ENCODE measurements at regions not wholly inside any gene's neighbourhood (a gene's known extent, or its start where the extent isn't known, plus 50 kb on each side); places are given as distances from the start of the nearest gene placed in this dataset.

GRCh38 chr2:180656455-180656847 is 324.0 kb upstream of the UBE2E3 start:
- TF ChIP-seq, protein P1, sequence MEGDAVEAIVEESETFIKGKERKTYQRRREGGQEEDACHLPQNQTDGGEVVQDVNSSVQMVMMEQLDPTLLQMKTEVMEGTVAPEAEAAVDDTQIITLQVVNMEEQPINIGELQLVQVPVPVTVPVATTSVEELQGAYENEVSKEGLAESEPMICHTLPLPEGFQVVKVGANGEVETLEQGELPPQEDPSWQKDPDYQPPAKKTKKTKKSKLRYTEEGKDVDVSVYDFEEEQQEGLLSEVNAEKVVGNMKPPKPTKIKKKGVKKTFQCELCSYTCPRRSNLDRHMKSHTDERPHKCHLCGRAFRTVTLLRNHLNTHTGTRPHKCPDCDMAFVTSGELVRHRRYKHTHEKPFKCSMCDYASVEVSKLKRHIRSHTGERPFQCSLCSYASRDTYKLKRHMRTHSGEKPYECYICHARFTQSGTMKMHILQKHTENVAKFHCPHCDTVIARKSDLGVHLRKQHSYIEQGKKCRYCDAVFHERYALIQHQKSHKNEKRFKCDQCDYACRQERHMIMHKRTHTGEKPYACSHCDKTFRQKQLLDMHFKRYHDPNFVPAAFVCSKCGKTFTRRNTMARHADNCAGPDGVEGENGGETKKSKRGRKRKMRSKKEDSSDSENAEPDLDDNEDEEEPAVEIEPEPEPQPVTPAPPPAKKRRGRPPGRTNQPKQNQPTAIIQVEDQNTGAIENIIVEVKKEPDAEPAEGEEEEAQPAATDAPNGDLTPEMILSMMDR (IDR thresholded peaks at IDR 0.05), result no peak
- DNase-seq (ENCODE audit: low spot score), result no peak
- Mint-ChIP-seq H3K27me3 (ENCODE audit: low read depth) (no peaks in the 10 kb centered on the region), H3K36me3 (ENCODE audit: low read depth) (no peaks in the 10 kb centered on the region), H3K4me3 (ENCODE audit: unreplicated experiment) (no peak overlapping the region), H3K4me1 (ENCODE audit: low read depth) (peaks cover 4% of the 10 kb centered on the region), H3K27ac (ENCODE audit: unreplicated experiment) (no peak overlapping the region), H3K9me3 (ENCODE audit: low read depth) (no peaks in the 10 kb centered on the region)

DNA sequence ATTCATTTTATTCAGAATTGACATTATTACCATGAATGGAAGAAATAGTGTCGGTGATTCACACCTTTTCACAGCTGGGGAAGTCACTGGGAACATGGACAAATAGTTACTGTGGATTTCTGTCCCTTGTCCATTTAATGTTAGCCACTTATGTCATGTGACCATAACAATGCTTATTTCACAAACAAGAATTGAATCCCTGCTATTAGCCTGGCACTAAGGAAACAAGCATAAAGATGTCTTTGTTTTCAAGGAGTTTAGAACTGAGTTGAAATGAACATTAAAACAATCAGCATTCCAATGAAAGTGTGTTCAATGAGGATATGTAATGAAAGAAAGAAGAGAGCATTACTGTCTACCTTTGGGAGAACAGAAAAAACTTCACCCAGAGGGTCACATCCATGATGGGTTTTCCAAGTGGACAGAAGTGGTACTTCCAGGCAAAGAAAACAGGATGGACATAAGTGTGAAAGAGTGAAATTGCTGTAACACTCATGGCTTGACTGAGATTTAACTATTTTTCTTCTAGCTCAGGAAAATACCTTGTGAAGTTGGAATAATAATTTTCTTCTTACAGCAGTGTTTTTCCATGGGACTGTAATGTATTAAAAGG is 324.5 kb upstream of the UBE2E3 start:
- H3K27ac Mint-ChIP-seq (ENCODE audit: unreplicated experiment), result no peak overlapping the region
- no peaks in the 10 kb centered on the region for H3K9me3 Mint-ChIP-seq (ENCODE audit: low read depth)
- H3K4me1 Mint-ChIP-seq (ENCODE audit: low read depth), result peaks cover 4% of the 10 kb centered on the region
- TF ChIP-seq, protein P1 (IDR thresholded peaks at IDR 0.05), result peak; percentile 40
- H3K4me3 Mint-ChIP-seq (ENCODE audit: unreplicated experiment), result no peak overlapping the region
- DNase-seq (ENCODE audit: low spot score), result no peak
- no peaks in the 10 kb centered on the region for H3K36me3 Mint-ChIP-seq (ENCODE audit: low read depth)
- H3K27me3 Mint-ChIP-seq (ENCODE audit: low read depth), result no peaks in the 10 kb centered on the region

GRCh38 chr2:180655393-180655792 is 325.0 kb upstream of the UBE2E3 start:
- Mint-ChIP-seq H3K27ac (ENCODE audit: unreplicated experiment) (no peak overlapping the region), H3K36me3 (ENCODE audit: low read depth) (no peaks in the 10 kb centered on the region), H3K9me3 (ENCODE audit: low read depth) (no peaks in the 10 kb centered on the region), H3K4me3 (ENCODE audit: unreplicated experiment) (no peak overlapping the region), H3K4me1 (ENCODE audit: low read depth) (peaks cover 4% of the 10 kb centered on the region), H3K27me3 (ENCODE audit: low read depth) (no peaks in the 10 kb centered on the region)
- DNase-seq (ENCODE audit: low spot score), result no peak
- TF ChIP-seq, protein P1 (IDR thresholded peaks at IDR 0.05), result no peak

- H3K27me3 Mint-ChIP-seq (ENCODE audit: low read depth), result no peaks in the 10 kb centered on the region
- TF ChIP-seq, protein P1 (IDR thresholded peaks at IDR 0.05), result no peak
- no peaks in the 10 kb centered on the region for H3K9me3 Mint-ChIP-seq (ENCODE audit: low read depth)
- H3K36me3 Mint-ChIP-seq (ENCODE audit: low read depth), result no peaks in the 10 kb centered on the region
- H3K27ac Mint-ChIP-seq (ENCODE audit: unreplicated experiment), result no peak overlapping the region
- no peak for DNase-seq (ENCODE audit: low spot score)
- peaks cover 4% of the 10 kb centered on the region for H3K4me1 Mint-ChIP-seq (ENCODE audit: low read depth)
- no peak overlapping the region for H3K4me3 Mint-ChIP-seq (ENCODE audit: unreplicated experiment)
Observed at GRCh38 chr2:180653481-180653880, 326.9 kb upstream of the UBE2E3 start.

DNA sequence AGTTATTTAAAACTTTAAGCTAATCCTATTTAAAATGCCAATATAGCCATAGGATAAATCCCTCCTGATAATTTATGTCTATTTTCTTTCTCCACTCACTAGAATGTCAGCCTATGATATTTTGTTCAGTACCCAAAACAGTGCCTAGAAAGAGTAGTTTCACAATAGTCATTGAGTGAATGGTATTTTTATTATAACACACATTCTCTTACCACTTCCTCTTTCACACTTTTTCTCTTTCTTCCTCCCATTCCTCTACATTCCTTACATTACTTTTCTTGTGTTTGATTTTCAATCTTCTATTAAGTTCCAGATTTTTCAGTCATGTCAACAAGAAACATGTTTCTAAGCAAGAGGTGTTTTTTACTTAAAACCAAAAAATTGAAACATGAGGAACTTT is 327.6 kb upstream of the UBE2E3 start:
- Mint-ChIP-seq H3K36me3 (ENCODE audit: low read depth) (no peaks in the 10 kb centered on the region), H3K27me3 (ENCODE audit: low read depth) (no peaks in the 10 kb centered on the region), H3K9me3 (ENCODE audit: low read depth) (no peaks in the 10 kb centered on the region), H3K27ac (ENCODE audit: unreplicated experiment) (peak overlapping the region; percentile 30), H3K4me1 (ENCODE audit: low read depth) (peaks cover 7% of the 10 kb centered on the region), H3K4me3 (ENCODE audit: unreplicated experiment) (no peak overlapping the region)
- no peak for DNase-seq (ENCODE audit: low spot score)
- TF ChIP-seq, protein P1 (IDR thresholded peaks at IDR 0.05), result no peak
